GM10266 (cell line): ENCODE measurements at regions not wholly inside any gene's neighbourhood (a gene's known extent, or its start where the extent isn't known, plus 50 kb on each side); places are given as distances from the start of the nearest gene placed in this dataset.

Source experiments
- DNase-seq: peaks from one replicate; pipeline ENCODE4 v3.0.0; 2012; ENCODE audit errors: extremely low spot score
- CTCF ChIP-seq: IDR thresholded peaks from 2 replicates; pipeline ENCODE4 v1.5.1; 2012; ENCODE audit warnings: mild to moderate bottlenecking, low read depth; ENCODE audit not compliant: control insufficient read depth, insufficient read depth; ENCODE audit errors: missing control alignments

GRCh38 chr10:124329941-124330340 is 88.8 kb downstream of the OAT start:
- DNase-seq, result no peak
- no peak for TF ChIP-seq CTCF

GRCh38 chr10:124329362-124329761 is 89.4 kb downstream of the OAT start:
- no peak for DNase-seq
- TF ChIP-seq CTCF, result no peak

DNA sequence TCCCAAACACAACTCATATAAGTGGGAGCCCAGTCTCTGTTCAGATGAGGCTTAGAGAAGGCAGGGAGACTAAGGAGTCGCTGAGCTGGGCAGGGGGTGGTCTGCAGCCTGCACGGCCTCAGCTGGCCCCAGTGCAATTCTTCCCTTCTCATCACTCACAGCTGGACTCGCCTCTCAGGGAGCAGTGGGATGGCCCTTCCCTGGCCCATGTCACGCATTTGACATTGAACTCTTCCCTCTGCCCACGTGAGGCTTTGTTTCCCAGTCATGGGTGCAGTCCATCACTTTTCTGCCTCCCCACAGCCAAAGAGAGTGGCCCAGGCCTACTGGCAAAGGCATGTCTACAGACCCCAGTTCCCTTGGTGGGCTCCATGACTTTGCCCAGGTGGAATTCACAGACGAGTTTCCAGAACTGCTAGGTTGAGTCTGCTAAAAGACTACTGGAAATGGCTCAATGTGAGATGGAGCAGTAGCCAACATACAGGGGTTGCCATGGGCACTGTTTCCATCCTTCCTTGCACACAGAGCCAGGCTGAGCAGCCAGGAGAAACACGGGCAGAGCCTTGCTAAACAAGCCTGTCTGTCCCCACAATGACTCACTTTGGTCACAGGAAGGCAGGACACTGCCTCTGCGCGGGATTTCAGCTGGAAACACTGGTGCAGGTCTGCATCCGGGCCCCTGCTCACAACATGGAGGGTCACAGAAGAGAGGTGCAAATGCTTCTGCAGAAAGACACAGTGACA is 90.1 kb downstream of the OAT start:
- no peak for DNase-seq
- TF ChIP-seq CTCF, result no peak

- no peak for TF ChIP-seq CTCF
- no peak for DNase-seq
These were observed 92.6 kb downstream of the OAT start for GRCh38 chr10:124325998-124326636.

- no peak for DNase-seq
- no peak for TF ChIP-seq CTCF
These were observed 93.1 kb downstream of the OAT start for GRCh38 chr10:124325633-124325914.

DNA sequence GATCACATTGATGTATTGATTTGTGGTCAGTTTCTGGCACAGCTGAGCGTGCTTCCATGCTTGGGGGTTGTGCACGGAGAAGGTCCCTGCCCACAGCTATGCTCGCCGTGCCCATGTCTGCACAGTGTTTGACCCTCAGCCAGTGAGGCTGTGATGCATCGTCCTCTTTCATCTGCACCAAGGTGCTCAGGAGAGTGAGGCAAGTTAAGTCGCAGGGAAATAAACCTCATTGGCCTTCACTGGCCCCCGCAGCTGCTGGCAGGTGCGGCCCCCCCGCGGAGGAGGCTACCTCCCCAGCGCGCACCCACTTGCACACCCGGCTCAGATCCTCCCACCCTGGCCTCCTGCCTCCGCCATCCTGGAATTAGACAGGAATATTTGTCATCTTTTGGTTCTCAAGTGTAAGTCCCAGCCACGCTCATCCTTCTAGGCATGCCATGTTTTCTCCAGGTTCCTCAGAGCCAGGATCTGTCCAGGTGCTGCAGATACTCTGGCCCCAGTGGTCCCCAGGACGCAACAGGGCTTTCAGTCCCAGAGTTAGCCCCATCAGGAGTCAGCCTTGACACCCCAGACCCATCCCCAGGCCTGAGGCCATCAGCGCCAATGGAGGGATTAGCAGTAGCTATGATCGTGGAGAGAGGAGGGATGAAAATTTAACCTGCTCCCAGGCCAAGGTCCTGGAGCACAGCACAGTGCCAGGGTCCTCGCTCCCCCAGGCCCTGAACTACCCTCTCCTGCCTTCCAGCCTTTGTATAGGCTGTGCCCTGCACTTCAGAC is 93.7 kb downstream of the OAT start:
- TF ChIP-seq CTCF, result no peak
- DNase-seq, result no peak

DNA sequence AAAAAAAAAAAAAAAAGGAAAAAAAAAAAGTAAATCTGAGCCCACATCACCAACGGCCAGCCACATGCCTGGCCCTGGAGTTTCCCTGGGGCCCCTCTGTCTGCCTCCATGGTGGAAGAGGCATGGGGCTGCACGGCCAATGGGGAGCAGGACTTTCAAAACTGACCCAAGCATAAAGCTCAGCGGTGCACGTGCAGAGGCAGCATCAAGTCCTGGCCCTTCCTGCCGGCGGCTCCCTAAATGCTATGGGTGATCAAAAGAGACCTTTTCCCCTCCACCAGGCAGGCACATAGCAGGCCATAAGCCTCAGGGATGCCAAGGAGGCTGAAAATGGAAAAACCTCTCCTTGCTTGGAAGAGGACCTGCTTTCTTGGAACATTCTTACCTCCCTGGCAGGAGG is 94.3 kb downstream of the OAT start:
- TF ChIP-seq CTCF, result no peak
- no peak for DNase-seq
